HCT116 (cell line): ENCODE measurements at regions not wholly inside any gene's neighbourhood (a gene's known extent, or its start where the extent isn't known, plus 50 kb on each side); places are given as distances from the start of the nearest gene placed in this dataset.

Experiments used
- ATAC-seq: fragments of 200-7000 bp; cut with Tn5 transposase; 2 replicates; pipeline ENCODE4 v1.9.1; 2020; ENCODE audit warnings: mild to moderate bottlenecking, moderate library complexity
- BruUV-seq: library from RNA; stranded (reverse); fragments of 400-500 nt; replicated peaks from 2 replicates; lab custom pipeline; 2021; lab: Mats Ljungman, UMichigan
- CTCF ChIA-PET: fragments of 300-600 bp; sonication (Branson Sonifier 250); formaldehyde crosslinking; loops from one replicate; lab custom pipeline; 2021; ENCODE audit warnings: antibody characterized with exemption; lab: Charles Lee
- POLR2A ChIA-PET: fragments of 300-600, 350-600 bp; sonication (Branson Sonifier 250); formaldehyde crosslinking; loops from one replicate; lab custom pipeline; 2021; ENCODE audit warnings: antibody characterized with exemption; lab: Charles Lee
- RAD21 ChIA-PET, 2 experiments: fragments of 300-600 bp; sonication (Branson Sonifier 250); formaldehyde crosslinking; loops; one replicate each; lab custom pipeline; 2023; ENCODE audit warnings: low total read pairs in 2 of 2; ENCODE audit not compliant: uncharacterized antibody in 2 of 2, unreplicated experiment in 2 of 2, low non-redundant PET in 1 of 2; lab: Charles Lee
- DNase-seq: peaks from one replicate; pipeline ENCODE4 v3.0.0-alpha.2; 2010; ENCODE audit warnings: low read depth, low spot score
- H2AFZ ChIP-seq: fragments of 200-600 bp; shearing (Covaris generic), sonication (generic); 2 replicates; pipeline ENCODE4 v1.6.1; 2017; ENCODE audit warnings: low read depth, mixed run types, mixed read lengths, antibody characterized with exemption, low read length; ENCODE audit not compliant: poor library complexity, severe bottlenecking
- H3K27ac ChIP-seq: 2 replicates; pipeline ENCODE4 v1.5.1; 2012; ENCODE audit warnings: low read depth, low read length
- H3K27me3 ChIP-seq: fragments of 200-600 bp; sonication (generic); 2 replicates; pipeline ENCODE4 v1.6.1; 2016; ENCODE audit warnings: mixed run types, low read length, mixed read lengths; ENCODE audit not compliant: insufficient read depth
- H3K36me3 ChIP-seq, 2 experiments: fragments of 200-500 bp in 1 of 2; fragments of 200-600 bp in 1 of 2; sonication (Bioruptor generic) in 1 of 2; sonication (generic) in 1 of 2; 2 replicates each; pipeline versions ENCODE4 v1.5.1 to v1.6.1; 2014 to 2016; ENCODE audit warnings: low read length in 2 of 2, inconsistent platforms in 1 of 2, mixed read lengths in 1 of 2, mixed run types in 1 of 2; ENCODE audit not compliant: insufficient read depth in 2 of 2, control insufficient read depth in 1 of 2
- H3K4me1 ChIP-seq, 2 experiments: fragments of 200-600 bp in 1 of 2; sonication (generic) in 1 of 2; 2 replicates each; pipeline versions ENCODE4 v1.5.1 to v1.6.1; 2012 to 2017; ENCODE audit warnings: low read length in 2 of 2, inconsistent platforms in 1 of 2, mild to moderate bottlenecking in 1 of 2, mixed read lengths in 1 of 2, mixed run types in 1 of 2, moderate library complexity in 1 of 2; ENCODE audit not compliant: insufficient read depth in 2 of 2, control insufficient read depth in 1 of 2
- H3K4me2 ChIP-seq: fragments of 200-600 bp; sonication (generic); 2 replicates; pipeline ENCODE4 v1.6.1; 2017; ENCODE audit warnings: mixed run types, low read length, mixed read lengths
- H3K4me3 ChIP-seq, 2 experiments: fragments of 200-600 bp in 1 of 2; sonication (generic) in 1 of 2; replicated peaks in 1 of 2; 2 replicates each; pipeline ENCODE4 v1.5.1; 2011 to 2016; ENCODE audit warnings: low read length in 2 of 2, control low read depth in 1 of 2, low read depth in 1 of 2, mild to moderate bottlenecking in 1 of 2, mixed read lengths in 1 of 2, mixed run types in 1 of 2
- H3K79me2 ChIP-seq: fragments of 200-600 bp; sonication (generic); 2 replicates; pipeline ENCODE4 v1.6.1; 2017; ENCODE audit warnings: mild to moderate bottlenecking, mixed run types, low read length, moderate library complexity, mixed read lengths; ENCODE audit not compliant: insufficient read depth
- H3K9ac ChIP-seq: fragments of 200-600 bp; sonication (generic); 2 replicates; pipeline ENCODE4 v1.6.1; 2016; ENCODE audit warnings: low read length, mixed read lengths
- H3K9me2 ChIP-seq: fragments of 200-600 bp; sonication (generic), shearing (Covaris generic); 2 replicates; pipeline ENCODE4 v1.6.1; 2017; ENCODE audit warnings: mixed run types, mild to moderate bottlenecking, moderate library complexity; ENCODE audit not compliant: insufficient read depth
- H3K9me3 ChIP-seq, 2 experiments: fragments of 200-500 bp in 1 of 2; fragments of 200-600 bp in 1 of 2; sonication (Bioruptor generic) in 1 of 2; sonication (generic) in 1 of 2; 2 replicates each; pipeline ENCODE4 v1.6.1; 2014 to 2017; ENCODE audit warnings: low read length in 2 of 2, mixed read lengths in 2 of 2, inconsistent platforms in 1 of 2, low read depth in 1 of 2, mild to moderate bottlenecking in 1 of 2, mixed run types in 1 of 2, moderate library complexity in 1 of 2; ENCODE audit not compliant: control insufficient read depth in 1 of 2, insufficient read depth in 1 of 2
- H4K20me1 ChIP-seq: fragments of 200-600 bp; sonication (generic), shearing (Covaris generic); 2 replicates; pipeline ENCODE4 v1.6.1; 2017; ENCODE audit warnings: mixed run types, mild to moderate bottlenecking, moderate library complexity; ENCODE audit not compliant: insufficient read depth
- ATF3 ChIP-seq: IDR thresholded peaks from 2 replicates; pipeline ENCODE4 v1.6.1; 2012
- CBX3 ChIP-seq: IDR thresholded peaks from 2 replicates; pipeline ENCODE4 v1.6.1; 2012; ENCODE audit warnings: low read depth
- CEBPB ChIP-seq: IDR thresholded peaks from 2 replicates; pipeline ENCODE4 v1.6.1; 2012; ENCODE audit warnings: low read depth
- CTCF ChIP-seq, 3 experiments: fragments of 200-600 bp in 1 of 3; sonication (generic) in 1 of 3; IDR thresholded peaks in 2 of 3; conservative IDR thresholded peaks in 1 of 3; 2 replicates each; pipeline ENCODE4 v1.5.1; 2012 to 2017; ENCODE audit warnings: low read depth in 2 of 3, low read length in 2 of 3, antibody characterized with exemption in 1 of 3, borderline replicate concordance in 1 of 3, control low read depth in 1 of 3, mild to moderate bottlenecking in 1 of 3, mixed read lengths in 1 of 3, mixed run types in 1 of 3, moderate library complexity in 1 of 3; ENCODE audit not compliant: insufficient read depth in 1 of 3
- EGR1 ChIP-seq: IDR thresholded peaks from 2 replicates; pipeline ENCODE4 v1.6.1; 2012; ENCODE audit warnings: low read depth
- EZH2 ChIP-seq: fragments of 200-600 bp; sonication (generic); IDR thresholded peaks from 2 replicates; pipeline ENCODE4 v1.6.1; 2017; ENCODE audit warnings: antibody characterized with exemption, mixed run types
- EZH2phosphoT487 ChIP-seq: fragments of 200-600 bp; IDR thresholded peaks from 2 replicates; pipeline ENCODE4 v1.6.1; 2018; ENCODE audit warnings: antibody characterized with exemption, borderline replicate concordance
- FOSL1 ChIP-seq: IDR thresholded peaks from 2 replicates; pipeline ENCODE4 v1.6.1; 2012; ENCODE audit warnings: low read depth
- JUND ChIP-seq: IDR thresholded peaks from 2 replicates; pipeline ENCODE4 v1.6.1; 2012
- POLR2A ChIP-seq: IDR thresholded peaks from 2 replicates; pipeline ENCODE4 v1.7.0; 2011; ENCODE audit warnings: borderline replicate concordance; ENCODE audit not compliant: insufficient read depth, insufficient read length; ENCODE audit errors: extremely low read depth
- POLR2AphosphoS5 ChIP-seq: IDR thresholded peaks from 2 replicates; pipeline ENCODE4 v1.6.1; 2011; ENCODE audit warnings: mild to moderate bottlenecking, low read depth, low read length, moderate library complexity
- RAD21 ChIP-seq: IDR thresholded peaks from 2 replicates; pipeline ENCODE4 v1.6.1; 2012; ENCODE audit warnings: low read depth, mild to moderate bottlenecking
- SIN3A ChIP-seq: IDR thresholded peaks from 2 replicates; pipeline ENCODE4 v1.6.1; 2012; ENCODE audit warnings: low read depth
- SP1 ChIP-seq: IDR thresholded peaks from 2 replicates; pipeline ENCODE4 v1.6.1; 2012; ENCODE audit warnings: low read depth
- SRF ChIP-seq: IDR thresholded peaks from 2 replicates; pipeline ENCODE4 v1.6.1; 2012; ENCODE audit warnings: low read depth
- TCF7L2 ChIP-seq: IDR thresholded peaks from 2 replicates; pipeline ENCODE4 v1.7.0; 2011; ENCODE audit warnings: borderline replicate concordance, inconsistent platforms; ENCODE audit not compliant: insufficient read depth, insufficient read length; ENCODE audit errors: extremely low read depth
- YY1 ChIP-seq: IDR thresholded peaks from 2 replicates; pipeline ENCODE4 v1.6.1; 2011; ENCODE audit warnings: low read length, low read depth, moderate library complexity, mild to moderate bottlenecking; ENCODE audit not compliant: insufficient replicate concordance; ENCODE audit errors: extremely low read depth
- ZBTB33 ChIP-seq: IDR thresholded peaks from 2 replicates; pipeline ENCODE4 v1.6.1; 2011; ENCODE audit warnings: mild to moderate bottlenecking, low read length, moderate library complexity; ENCODE audit not compliant: insufficient replicate concordance; ENCODE audit errors: extremely low read depth
- intact Hi-C: fragments of 100-400 bp; cut with micrococcal nuclease; formaldehyde crosslinking; loops from 2 replicates; pipeline ENCODE4 v1.10.0; 2022
- TF ChIP-seq, protein P1 (sequence below): IDR thresholded peaks from 2 replicates; pipeline ENCODE4 v1.6.1; 2012

GRCh38 chr6:140459209-140459608 lies 1084.8 kb upstream of the CITED2 start:
- intact Hi-C loops, result no loop called here
- no peaks in the 10 kb centered on the region for H3K79me2 ChIP-seq
- H3K36me3 ChIP-seq, result no peaks in the 10 kb centered on the region
- POLR2A ChIA-PET, result no interaction called here
- H3K4me1 ChIP-seq, result peaks cover 14 to 17% of the 10 kb centered on the region in 2 experiments; a peak in 3 of 4 replicates
- CTCF ChIA-PET, result no interaction called here
- H4K20me1 ChIP-seq, result no peaks in the 10 kb centered on the region
- H3K4me2 ChIP-seq, result no peak overlapping the region
- no TSS peak for BruUV-seq
- RAD21 ChIA-PET, result no interaction called here
- H3K4me3 ChIP-seq, result no peak overlapping the region
- ATAC-seq (no peak), DNase-seq (no peak)
- TF ChIP-seq JUND (no peak), POLR2AphosphoS5 (no peak), YY1 (no peak), RAD21 (no peak), CEBPB (no peak), SIN3A (no peak), SRF (no peak), FOSL1 (no peak)
- TF ChIP-seq, protein P1, sequence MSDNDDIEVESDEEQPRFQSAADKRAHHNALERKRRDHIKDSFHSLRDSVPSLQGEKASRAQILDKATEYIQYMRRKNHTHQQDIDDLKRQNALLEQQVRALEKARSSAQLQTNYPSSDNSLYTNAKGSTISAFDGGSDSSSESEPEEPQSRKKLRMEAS, result no peak
- H3K9me3 ChIP-seq, result no peaks in the 10 kb centered on the region
- no peaks in the 10 kb centered on the region for H3K27me3 ChIP-seq
- H3K9me2 ChIP-seq, result no peaks in the 10 kb centered on the region
- H3K9ac ChIP-seq, result no peak overlapping the region
- H2AFZ ChIP-seq, result no peak overlapping the region
- H3K27ac ChIP-seq, result no peak overlapping the region

GRCh38 chr6:140446241-140446640 lies 1071.8 kb upstream of the CITED2 start:
- intact Hi-C loops, result no loop called here
- TF ChIP-seq CTCF (IDR thresholded peaks at IDR 0.05 in 2 of 3, conservative IDR thresholded peaks at IDR 0.05 in 1 of 3; ENCODE audit: borderline replicate concordance in 1 of 3, insufficient read depth in 1 of 3, low read depth in 2 of 3, low read length in 2 of 3) (no peak), CEBPB (no peak), ZBTB33 (no peak), RAD21 (no peak), CBX3 (no peak), TCF7L2 (no peak), POLR2A (no peak), SIN3A (no peak), EZH2 (no peak), POLR2AphosphoS5 (no peak), ATF3 (no peak), SP1 (no peak), EZH2phosphoT487 (no peak), EGR1 (no peak), JUND (no peak)

More at GRCh38 chr6:140446241-140446640, 1071.8 kb upstream of the CITED2 start:
- DNase-seq (no peak), ATAC-seq (no peak)
- Histone ChIP-seq H3K9ac (no peak overlapping the region), H3K9me2 (no peaks in the 10 kb centered on the region), H4K20me1 (no peaks in the 10 kb centered on the region), H3K9me3 (no peaks in the 10 kb centered on the region), H2AFZ (no peak overlapping the region), H3K4me2 (no peak overlapping the region), H3K27me3 (no peaks in the 10 kb centered on the region), H3K36me3 (no peaks in the 10 kb centered on the region), H3K4me1 (no peaks in the 10 kb centered on the region), H3K79me2 (no peaks in the 10 kb centered on the region), H3K27ac (no peak overlapping the region), H3K4me3 (no peak overlapping the region)
- BruUV-seq, result no TSS peak
- POLR2A ChIA-PET, result no interaction called here
- RAD21 ChIA-PET, result no interaction called here
- CTCF ChIA-PET, result no interaction called here
